ENCODE measurements at regions not wholly inside any gene's neighbourhood (a gene's known extent, or its start where the extent isn't known, plus 50 kb on each side); places are given as distances from the start of the nearest gene placed in this dataset.

- DNase-seq (ENCODE audit: low read depth), result no peak
Observed at GRCh38 chr9:80072451-80072850, 500.7 kb downstream of the TLE4 start.

GRCh38 chr9:80070071-80070742 lies 498.4 kb downstream of the TLE4 start:
- DNase-seq (ENCODE audit: low read depth), result no peak

GRCh38 chr9:80066931-80067330 lies 495.2 kb downstream of the TLE4 start:
- no peak for DNase-seq (ENCODE audit: low read depth)

GRCh38 chr9:80062567-80062966 lies 490.8 kb downstream of the TLE4 start:
- no peak for DNase-seq (ENCODE audit: low read depth)

- DNase-seq (ENCODE audit: low read depth), result no peak
Observed at GRCh38 chr9:80061940-80062339, 490.2 kb downstream of the TLE4 start.

GRCh38 chr9:80061096-80061495 lies 489.3 kb downstream of the TLE4 start:
- no peak for DNase-seq (ENCODE audit: low read depth)

GRCh38 chr9:80059979-80060378 lies 488.2 kb downstream of the TLE4 start:
- DNase-seq (ENCODE audit: low read depth), result no peak

GRCh38 chr9:80059191-80059590 lies 487.4 kb downstream of the TLE4 start:
- DNase-seq (ENCODE audit: low read depth), result no peak

GRCh38 chr9:80052830-80053229 lies 481.1 kb downstream of the TLE4 start:
- no peak for DNase-seq (ENCODE audit: low read depth)

- DNase-seq (ENCODE audit: low read depth), result no peak
Observed at GRCh38 chr9:80049096-80049782, 477.5 kb downstream of the TLE4 start.

GRCh38 chr9:80046481-80046880 lies 474.7 kb downstream of the TLE4 start:
- DNase-seq (ENCODE audit: low read depth), result no peak

- DNase-seq (ENCODE audit: low read depth), result no peak
Observed at GRCh38 chr9:80041821-80042220, 470.1 kb downstream of the TLE4 start.

- DNase-seq (ENCODE audit: low read depth), result no peak
Observed at GRCh38 chr9:80040457-80040856, 468.7 kb downstream of the TLE4 start.

GRCh38 chr9:80030801-80031200 lies 459.0 kb downstream of the TLE4 start:
- DNase-seq (ENCODE audit: low read depth), result no peak

- DNase-seq (ENCODE audit: low read depth), result no peak
Observed at GRCh38 chr9:80028501-80028900, 456.7 kb downstream of the TLE4 start.

- DNase-seq (ENCODE audit: low read depth), result no peak
Observed at GRCh38 chr9:80025796-80026520, 454.2 kb downstream of the TLE4 start.

GRCh38 chr9:80025131-80025530 lies 453.4 kb downstream of the TLE4 start:
- no peak for DNase-seq (ENCODE audit: low read depth)

- no peak for DNase-seq (ENCODE audit: low read depth)
Observed at GRCh38 chr9:80020530-80020929, 448.8 kb downstream of the TLE4 start.

GRCh38 chr9:80020056-80020455 lies 448.3 kb downstream of the TLE4 start:
- no peak for DNase-seq (ENCODE audit: low read depth)

- no peak for DNase-seq (ENCODE audit: low read depth)
Observed at GRCh38 chr9:80013891-80014290, 442.1 kb downstream of the TLE4 start.

- no peak for DNase-seq (ENCODE audit: low read depth)
Observed at GRCh38 chr9:80012557-80013330, 441.0 kb downstream of the TLE4 start.

GRCh38 chr9:80009204-80009603 lies 437.4 kb downstream of the TLE4 start:
- no peak for DNase-seq (ENCODE audit: low read depth)

Data from stimulated activated CD8-positive, alpha-beta memory T cell treated with anti-CD3 and anti-CD28 coated beads, Interleukin-12 subunit alpha, Interleukin-12 subunit beta, amount 100 ng/mL, for 1 hour (primary cell).